Activated naive CD4-positive, alpha-beta T cell treated with anti-CD3 and anti-CD28 coated beads, Interleukin-2, amount 50 U/mL, for 24 hours (primary cell): ENCODE measurements at regions not wholly inside any gene's neighbourhood (a gene's known extent, or its start where the extent isn't known, plus 50 kb on each side); places are given as distances from the start of the nearest gene placed in this dataset.
"Not testable (repeated sequence)": the region's sequence is repeated elsewhere in the genome, so short reads cannot be mapped to it uniquely, and the experiment has no call there.

Experiments
- H3K27ac Mint-ChIP-seq: one replicate; pipeline ENCODE4 v1.8.0; 2021; ENCODE audit warnings: mild to moderate bottlenecking, mixed read lengths
- H3K27me3 Mint-ChIP-seq: one replicate; pipeline ENCODE4 v1.8.0; 2021; ENCODE audit warnings: mixed read lengths
- H3K36me3 Mint-ChIP-seq: one replicate; pipeline ENCODE4 v1.8.0; 2021; ENCODE audit warnings: mixed read lengths
- H3K4me1 Mint-ChIP-seq: one replicate; pipeline ENCODE4 v1.8.0; 2021; ENCODE audit warnings: mixed read lengths
- H3K4me3 Mint-ChIP-seq: one replicate; pipeline ENCODE4 v1.8.0; 2021; ENCODE audit warnings: mild to moderate bottlenecking, mixed read lengths
- H3K9me3 Mint-ChIP-seq: one replicate; pipeline ENCODE4 v1.8.0; 2021; ENCODE audit warnings: mixed read lengths

GRCh38 chrX:20686256-20686655 lies 419.5 kb upstream of the RPS6KA3 start:
- H3K4me1 Mint-ChIP-seq: no peaks in the 10 kb centered on the region
- no peaks in the 10 kb centered on the region for H3K9me3 Mint-ChIP-seq
- peaks cover 2% of the 10 kb centered on the region for H3K27me3 Mint-ChIP-seq
- no peak overlapping the region for H3K27ac Mint-ChIP-seq
- H3K4me3 Mint-ChIP-seq: no peak overlapping the region
- H3K36me3 Mint-ChIP-seq: no peaks in the 10 kb centered on the region

GRCh38 chrX:20685652-20686051 lies 418.9 kb upstream of the RPS6KA3 start:
- Mint-ChIP-seq H3K9me3 (no peaks in the 10 kb centered on the region), H3K4me3 (no peak overlapping the region), H3K36me3 (no peaks in the 10 kb centered on the region), H3K4me1 (no peaks in the 10 kb centered on the region), H3K27me3 (peaks cover 2% of the 10 kb centered on the region), H3K27ac (no peak overlapping the region)

- H3K36me3 Mint-ChIP-seq: no peaks in the 10 kb centered on the region
- no peaks in the 10 kb centered on the region for H3K27me3 Mint-ChIP-seq
- H3K27ac Mint-ChIP-seq: no peak overlapping the region
- no peak overlapping the region for H3K4me3 Mint-ChIP-seq
- no peaks in the 10 kb centered on the region for H3K9me3 Mint-ChIP-seq
- no peaks in the 10 kb centered on the region for H3K4me1 Mint-ChIP-seq
Measured at GRCh38 chrX:20681683-20682082, 415.0 kb upstream of the RPS6KA3 start.

- H3K36me3 Mint-ChIP-seq: no peaks in the 10 kb centered on the region
- no peaks in the 10 kb centered on the region for H3K4me1 Mint-ChIP-seq
- no peak overlapping the region for H3K27ac Mint-ChIP-seq
- no peaks in the 10 kb centered on the region for H3K9me3 Mint-ChIP-seq
- no peaks in the 10 kb centered on the region for H3K27me3 Mint-ChIP-seq
- no peak overlapping the region for H3K4me3 Mint-ChIP-seq
Measured at GRCh38 chrX:20680998-20681397, 414.3 kb upstream of the RPS6KA3 start.

- Mint-ChIP-seq H3K9me3 (no peaks in the 10 kb centered on the region), H3K36me3 (no peaks in the 10 kb centered on the region)
Measured at GRCh38 chrX:20672476-20672875, 405.8 kb upstream of the RPS6KA3 start.

GRCh38 chrX:20671746-20672145 lies 405.0 kb upstream of the RPS6KA3 start:
- not testable (repeated sequence) for H3K9me3 Mint-ChIP-seq, H3K27ac Mint-ChIP-seq

More at GRCh38 chrX:20672476-20672875, 405.8 kb upstream of the RPS6KA3 start:
- H3K4me1 Mint-ChIP-seq: no peaks in the 10 kb centered on the region
- H3K4me3 Mint-ChIP-seq: no peak overlapping the region
- no peak overlapping the region for H3K27ac Mint-ChIP-seq
- no peaks in the 10 kb centered on the region for H3K27me3 Mint-ChIP-seq

GRCh38 chrX:20670611-20671010 lies 403.9 kb upstream of the RPS6KA3 start:
- Mint-ChIP-seq H3K9me3 (no peaks in the 10 kb centered on the region), H3K27ac (no peak overlapping the region), H3K4me3 (no peak overlapping the region), H3K27me3 (no peaks in the 10 kb centered on the region), H3K4me1 (no peaks in the 10 kb centered on the region), H3K36me3 (no peaks in the 10 kb centered on the region)

More at GRCh38 chrX:20671746-20672145, 405.0 kb upstream of the RPS6KA3 start:
- not testable (repeated sequence) for H3K4me1 Mint-ChIP-seq, H3K4me3 Mint-ChIP-seq, H3K27me3 Mint-ChIP-seq, H3K36me3 Mint-ChIP-seq

GRCh38 chrX:20668550-20668949 lies 401.8 kb upstream of the RPS6KA3 start:
- peaks cover 2% of the 10 kb centered on the region for H3K27me3 Mint-ChIP-seq
- H3K27ac Mint-ChIP-seq: no peak overlapping the region
- no peaks in the 10 kb centered on the region for H3K9me3 Mint-ChIP-seq
- no peaks in the 10 kb centered on the region for H3K4me1 Mint-ChIP-seq
- no peak overlapping the region for H3K4me3 Mint-ChIP-seq
- no peaks in the 10 kb centered on the region for H3K36me3 Mint-ChIP-seq

GRCh38 chrX:20666331-20666730 lies 399.6 kb upstream of the RPS6KA3 start:
- Mint-ChIP-seq H3K36me3 (no peaks in the 10 kb centered on the region), H3K27me3 (peaks cover 2% of the 10 kb centered on the region), H3K4me1 (no peaks in the 10 kb centered on the region), H3K27ac (no peak overlapping the region), H3K9me3 (no peaks in the 10 kb centered on the region), H3K4me3 (no peak overlapping the region)

GRCh38 chrX:20665481-20665880 lies 398.8 kb upstream of the RPS6KA3 start:
- H3K4me1 Mint-ChIP-seq: no peaks in the 10 kb centered on the region
- no peak overlapping the region for H3K4me3 Mint-ChIP-seq
- H3K36me3 Mint-ChIP-seq: no peaks in the 10 kb centered on the region
- H3K9me3 Mint-ChIP-seq: no peaks in the 10 kb centered on the region
- H3K27me3 Mint-ChIP-seq: peaks cover 2% of the 10 kb centered on the region
- H3K27ac Mint-ChIP-seq: no peak overlapping the region

GRCh38 chrX:20664774-20665173 lies 398.1 kb upstream of the RPS6KA3 start:
- Mint-ChIP-seq H3K9me3 (no peaks in the 10 kb centered on the region), H3K36me3 (no peaks in the 10 kb centered on the region), H3K4me3 (no peak overlapping the region), H3K27me3 (peaks cover 2% of the 10 kb centered on the region), H3K4me1 (no peaks in the 10 kb centered on the region), H3K27ac (no peak overlapping the region)

GRCh38 chrX:20664131-20664530 lies 397.4 kb upstream of the RPS6KA3 start:
- Mint-ChIP-seq H3K27me3 (peaks cover 2% of the 10 kb centered on the region), H3K9me3 (no peaks in the 10 kb centered on the region), H3K27ac (no peak overlapping the region), H3K4me1 (no peaks in the 10 kb centered on the region), H3K36me3 (no peaks in the 10 kb centered on the region), H3K4me3 (no peak overlapping the region)

GRCh38 chrX:20663336-20663735 lies 396.6 kb upstream of the RPS6KA3 start:
- Mint-ChIP-seq H3K36me3 (no peaks in the 10 kb centered on the region), H3K27ac (no peak overlapping the region), H3K27me3 (peaks cover 2% of the 10 kb centered on the region), H3K9me3 (no peaks in the 10 kb centered on the region), H3K4me3 (no peak overlapping the region), H3K4me1 (no peaks in the 10 kb centered on the region)

GRCh38 chrX:20656721-20657120 lies 390.0 kb upstream of the RPS6KA3 start:
- no peak overlapping the region for H3K27ac Mint-ChIP-seq
- no peaks in the 10 kb centered on the region for H3K4me1 Mint-ChIP-seq
- no peak overlapping the region for H3K4me3 Mint-ChIP-seq
- H3K27me3 Mint-ChIP-seq: no peaks in the 10 kb centered on the region
- H3K9me3 Mint-ChIP-seq: no peaks in the 10 kb centered on the region
- H3K36me3 Mint-ChIP-seq: no peaks in the 10 kb centered on the region

- no peaks in the 10 kb centered on the region for H3K36me3 Mint-ChIP-seq
- H3K4me3 Mint-ChIP-seq: no peak overlapping the region
- H3K9me3 Mint-ChIP-seq: no peaks in the 10 kb centered on the region
- no peaks in the 10 kb centered on the region for H3K4me1 Mint-ChIP-seq
- no peak overlapping the region for H3K27ac Mint-ChIP-seq
- no peaks in the 10 kb centered on the region for H3K27me3 Mint-ChIP-seq
Measured at GRCh38 chrX:20654596-20655106, 387.9 kb upstream of the RPS6KA3 start.

GRCh38 chrX:20653070-20653469 lies 386.4 kb upstream of the RPS6KA3 start:
- H3K36me3 Mint-ChIP-seq: no peaks in the 10 kb centered on the region
- no peaks in the 10 kb centered on the region for H3K27me3 Mint-ChIP-seq
- H3K27ac Mint-ChIP-seq: no peak overlapping the region
- no peak overlapping the region for H3K4me3 Mint-ChIP-seq
- H3K4me1 Mint-ChIP-seq: no peaks in the 10 kb centered on the region
- no peaks in the 10 kb centered on the region for H3K9me3 Mint-ChIP-seq

GRCh38 chrX:20641954-20642353 lies 375.2 kb upstream of the RPS6KA3 start:
- Mint-ChIP-seq H3K4me3 (no peak overlapping the region), H3K9me3 (no peaks in the 10 kb centered on the region), H3K4me1 (no peaks in the 10 kb centered on the region), H3K36me3 (no peaks in the 10 kb centered on the region), H3K27me3 (no peaks in the 10 kb centered on the region), H3K27ac (no peak overlapping the region)
